HepG2 (cell line): ENCODE measurements at regions not wholly inside any gene's neighbourhood (a gene's known extent, or its start where the extent isn't known, plus 50 kb on each side); places are given as distances from the start of the nearest gene placed in this dataset.

Experiments used
- ATAC-seq: fragments of 200-7000 bp; cut with Tn5 transposase; 3 replicates; pipeline ENCODE4 v1.9.1; 2020; ENCODE audit warnings: mild to moderate bottlenecking, moderate library complexity
- BruUV-seq: library from RNA; stranded (reverse); fragments of 400-500 nt; replicated peaks from 2 replicates; lab custom pipeline; 2021; lab: Mats Ljungman, UMichigan
- CTCF ChIA-PET: fragments of 300-600 bp; formaldehyde crosslinking; extraction: SDS; loops from one replicate; lab custom pipeline; 2021; ENCODE audit warnings: low total read pairs, inconsistent platforms, low intra/inter-chr PET ratio; lab: Yijun Ruan, JAX
- POLR2A ChIA-PET: fragments of 350-600 bp; sonication (Branson Sonifier 250); formaldehyde crosslinking; loops from one replicate; lab custom pipeline; 2020; ENCODE audit warnings: antibody characterized with exemption, inconsistent platforms; lab: Yijun Ruan, JAX
- DNase-seq: peaks from one replicate; pipeline ENCODE4 v3.0.0-alpha.2; 2015; ENCODE audit warnings: low spot score
- FAIRE-seq: peaks from 3 replicates; lab custom pipeline; 2011; peaks lifted over from hg19 to GRCh38; lab: Jason Lieb, UNC
- H2AFZ ChIP-seq: one replicate; pipeline ENCODE4 v1.6.1; 2011; ENCODE audit warnings: low read length, inconsistent platforms
- H3K27ac ChIP-seq: fragments of 300-600 bp; 3 replicates; pipeline ENCODE4 v1.8.0; 2011; ENCODE audit warnings: mixed run types, mild to moderate bottlenecking, mixed read lengths, low read length, inconsistent platforms; ENCODE audit not compliant: insufficient read depth; ENCODE audit errors: extremely low read length
- H3K27me3 ChIP-seq, 2 experiments: fragments of 200-600 bp in 1 of 2; 2 replicates in 1 of 2; 3 replicates in 1 of 2; pipeline versions ENCODE4 v1.6.0 to v1.8.0; 2011; ENCODE audit warnings: low read length in 2 of 2, mild to moderate bottlenecking in 2 of 2, moderate library complexity in 2 of 2, inconsistent platforms in 1 of 2; ENCODE audit not compliant: insufficient read depth in 2 of 2, control insufficient read depth in 1 of 2
- H3K36me3 ChIP-seq, 2 experiments: fragments of 200-600 bp in 1 of 2; replicated peaks in 1 of 2; 2 replicates in 1 of 2; 3 replicates in 1 of 2; pipeline versions ENCODE4 v1.5.1 to v1.8.0; 2011; ENCODE audit warnings: low read length in 2 of 2, inconsistent platforms in 1 of 2; ENCODE audit not compliant: insufficient read depth in 2 of 2, control insufficient read depth in 1 of 2
- H3K4me1 ChIP-seq: 2 replicates; pipeline ENCODE4 v1.5.1; 2012; ENCODE audit warnings: low read length, inconsistent platforms; ENCODE audit not compliant: insufficient read depth
- H3K4me2 ChIP-seq: 2 replicates; pipeline ENCODE4 v1.6.0; 2011; ENCODE audit warnings: low read depth, low read length, inconsistent platforms
- H3K4me3 ChIP-seq, 3 experiments: fragments of 200-600 bp in 1 of 3; sonication (generic), shearing (Covaris generic) in 1 of 3; replicated peaks in 1 of 3; 2 replicates each; pipeline ENCODE4 v1.5.1; 2011 to 2016; ENCODE audit warnings: low read length in 3 of 3, inconsistent platforms in 2 of 3, low read depth in 2 of 3, mild to moderate bottlenecking in 2 of 3, control low read depth in 1 of 3, mixed read lengths in 1 of 3; ENCODE audit not compliant: insufficient read depth in 1 of 3
- H3K79me2 ChIP-seq: one replicate; pipeline ENCODE4 v1.6.1; 2011; ENCODE audit warnings: low read length, inconsistent platforms; ENCODE audit not compliant: insufficient read depth
- H3K9ac ChIP-seq: 2 replicates; pipeline ENCODE4 v1.6.0; 2011; ENCODE audit warnings: mild to moderate bottlenecking, low read depth, low read length, inconsistent platforms; ENCODE audit not compliant: insufficient read depth
- H3K9me3 ChIP-seq: 2 replicates; pipeline ENCODE4 v1.5.1; 2012; ENCODE audit warnings: mild to moderate bottlenecking, low read length
- H4K20me1 ChIP-seq: 2 replicates; pipeline ENCODE4 v1.6.0; 2011; ENCODE audit warnings: inconsistent platforms, mild to moderate bottlenecking, low read length, moderate library complexity; ENCODE audit not compliant: insufficient read depth
- FOXA1 ChIP-seq, 2 experiments: fragments of 450-650 bp in 1 of 2; sonication (generic) in 1 of 2; formaldehyde crosslinking in 1 of 2; IDR thresholded peaks; 2 replicates each; pipeline versions ENCODE4 v1.4.0 to v1.6.1; 2016 to 2020; ENCODE audit warnings: missing genetic modification reagents in 1 of 2
- FOXM1 ChIP-seq: sonication (generic); formaldehyde crosslinking; IDR thresholded peaks from 2 replicates; pipeline ENCODE4 v1.5.0; 2020; ENCODE audit warnings: missing genetic modification reagents
- GABPB1 ChIP-seq: IDR thresholded peaks from 2 replicates; pipeline ENCODE4 v1.6.1; 2016; ENCODE audit warnings: mild to moderate bottlenecking, missing genetic modification reagents, moderate library complexity, missing compliant biosample characterization
- MEIS1 ChIP-seq: sonication (generic); formaldehyde crosslinking; IDR thresholded peaks from 2 replicates; pipeline ENCODE4 v1.9.0; 2021; ENCODE audit warnings: mild to moderate bottlenecking, missing genetic modification reagents, moderate library complexity, borderline replicate concordance
- ZNF678 ChIP-seq: sonication (generic); formaldehyde crosslinking; IDR thresholded peaks from 2 replicates; pipeline ENCODE4 v1.4.0; 2020; ENCODE audit warnings: mild to moderate bottlenecking, missing genetic modification reagents
- WGBS: methylation state at CpG from one replicate; pipeline ENCODE4 v1.1.6; 2017; ENCODE audit warnings: low lambda C conversion rate; 5-methylcytosine and 5-hydroxymethylcytosine counted together
- in situ Hi-C: cut with HindIII; loops from 2 replicates; pipeline ENCODE4 v1.10.0; 2017; ENCODE audit warnings: low pct_unique_long_range_greater_than_20kb; ENCODE audit not compliant: extremely low pct_ligation_motif_present
- intact Hi-C: fragments of 100-400 bp; cut with micrococcal nuclease; formaldehyde crosslinking; loops from one replicate; pipeline ENCODE4 v1.10.0; 2022; ENCODE audit not compliant: unreplicated experiment
- TF ChIP-seq, protein P1 (sequence below), 2 experiments: sonication (generic) in 1 of 2; formaldehyde crosslinking in 1 of 2; IDR thresholded peaks; 2 replicates each; pipeline versions ENCODE4 v1.6.1 to v1.9.0; 2014 to 2022; ENCODE audit warnings: antibody characterized with exemption in 1 of 2, borderline replicate concordance in 1 of 2, inconsistent platforms in 1 of 2, low read depth in 1 of 2, missing genetic modification reagents in 1 of 2
- TF ChIP-seq, protein P2 (sequence below): sonication (generic); formaldehyde crosslinking; IDR thresholded peaks from 2 replicates; pipeline ENCODE4 v1.8.0; 2022; ENCODE audit warnings: mild to moderate bottlenecking, missing genetic modification reagents, borderline replicate concordance
- TF ChIP-seq, protein P3 (sequence below), 2 experiments: sonication (generic) in 1 of 2; formaldehyde crosslinking in 1 of 2; IDR thresholded peaks; 2 replicates each; pipeline versions ENCODE4 v1.4.0 to v1.6.1; 2018 to 2020; ENCODE audit warnings: missing genetic modification reagents in 2 of 2, borderline replicate concordance in 1 of 2, low read depth in 1 of 2, mild to moderate bottlenecking in 1 of 2, missing biosample characterization in 1 of 2

DNA sequence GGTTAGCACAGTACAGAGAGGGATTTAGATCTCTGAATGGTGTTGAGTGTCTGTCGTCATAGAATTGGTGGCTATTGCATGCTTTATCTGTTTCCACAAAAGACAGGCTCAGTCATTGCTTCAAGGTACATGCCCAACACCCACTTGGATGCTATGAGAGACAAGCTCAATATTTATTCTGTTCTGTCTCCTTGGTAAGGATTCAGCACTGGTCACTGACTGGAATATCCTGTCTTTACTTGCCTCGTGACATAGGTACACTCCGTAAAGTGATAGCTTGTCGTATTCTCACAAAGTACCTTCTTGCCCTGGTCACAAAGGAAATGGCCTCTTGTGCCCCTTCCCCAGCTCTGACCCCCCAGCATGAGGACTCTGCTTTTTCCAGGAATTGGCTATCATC, 72.8 kb upstream of the CTNNB1 start (continued):
- TF ChIP-seq, protein P1, sequence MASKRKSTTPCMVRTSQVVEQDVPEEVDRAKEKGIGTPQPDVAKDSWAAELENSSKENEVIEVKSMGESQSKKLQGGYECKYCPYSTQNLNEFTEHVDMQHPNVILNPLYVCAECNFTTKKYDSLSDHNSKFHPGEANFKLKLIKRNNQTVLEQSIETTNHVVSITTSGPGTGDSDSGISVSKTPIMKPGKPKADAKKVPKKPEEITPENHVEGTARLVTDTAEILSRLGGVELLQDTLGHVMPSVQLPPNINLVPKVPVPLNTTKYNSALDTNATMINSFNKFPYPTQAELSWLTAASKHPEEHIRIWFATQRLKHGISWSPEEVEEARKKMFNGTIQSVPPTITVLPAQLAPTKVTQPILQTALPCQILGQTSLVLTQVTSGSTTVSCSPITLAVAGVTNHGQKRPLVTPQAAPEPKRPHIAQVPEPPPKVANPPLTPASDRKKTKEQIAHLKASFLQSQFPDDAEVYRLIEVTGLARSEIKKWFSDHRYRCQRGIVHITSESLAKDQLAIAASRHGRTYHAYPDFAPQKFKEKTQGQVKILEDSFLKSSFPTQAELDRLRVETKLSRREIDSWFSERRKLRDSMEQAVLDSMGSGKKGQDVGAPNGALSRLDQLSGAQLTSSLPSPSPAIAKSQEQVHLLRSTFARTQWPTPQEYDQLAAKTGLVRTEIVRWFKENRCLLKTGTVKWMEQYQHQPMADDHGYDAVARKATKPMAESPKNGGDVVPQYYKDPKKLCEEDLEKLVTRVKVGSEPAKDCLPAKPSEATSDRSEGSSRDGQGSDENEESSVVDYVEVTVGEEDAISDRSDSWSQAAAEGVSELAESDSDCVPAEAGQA (IDR thresholded peaks at IDR 0.05; ENCODE audit: low read depth): no peak
- TF ChIP-seq, protein P1 (CRISPR knock-in tag; IDR thresholded peaks at IDR 0.05; ENCODE audit: borderline replicate concordance): no peak
- TF ChIP-seq ZNF678 (CRISPR knock-in tag) (no peak), FOXA1 (IDR thresholded peaks at IDR 0.05) (no peak), FOXA1 (CRISPR knock-in tag; IDR thresholded peaks at IDR 0.05) (no peak)

DNA sequence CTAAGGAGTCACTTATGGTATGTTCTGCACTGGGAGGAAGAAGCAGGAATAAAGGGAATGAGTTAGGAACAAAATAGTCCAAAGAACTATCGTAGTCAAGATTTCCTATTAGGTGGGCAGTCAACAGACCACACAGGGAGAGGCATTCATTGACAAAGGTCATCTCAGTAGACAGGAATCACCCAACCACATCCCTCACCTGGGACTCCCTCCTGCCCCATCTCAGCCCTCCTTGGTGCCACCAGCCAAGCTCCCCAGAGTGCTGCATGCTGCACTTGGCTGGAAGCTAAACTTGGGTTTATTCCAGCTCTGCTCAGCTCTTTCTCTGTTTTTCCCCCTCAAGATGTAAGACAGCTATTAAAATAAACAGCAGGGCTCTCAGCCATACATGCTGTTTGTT, 72.3 kb upstream of the CTNNB1 start:
- ATAC-seq (no peak), FAIRE-seq (no peak), DNase-seq (no peak)
- H3K27me3 ChIP-seq: peaks cover 0 to 3% of the 10 kb centered on the region in 2 experiments; a peak in 2 of 5 replicates
- peaks cover 17% of the 10 kb centered on the region for H3K9me3 ChIP-seq
- H3K4me1 ChIP-seq: no peaks in the 10 kb centered on the region
- ChIA-PET POLR2A (no interaction called here), CTCF (no interaction called here)
- H3K4me3 ChIP-seq: no peak overlapping the region
- H3K36me3 ChIP-seq: no peaks in the 10 kb centered on the region
- no peak overlapping the region for H3K9ac ChIP-seq
- in situ Hi-C loops (no loop called here), intact Hi-C loops (no loop called here)
- 40% methylated on average over 1 of the region's 1 CpG for WGBS
- H3K79me2 ChIP-seq: no peaks in the 10 kb centered on the region
- no peak overlapping the region for H3K4me2 ChIP-seq
- TF ChIP-seq MEIS1 (no peak), FOXM1 (CRISPR knock-in tag) (no peak), GABPB1 (CRISPR knock-in tag) (no peak)
- TF ChIP-seq, protein P2, sequence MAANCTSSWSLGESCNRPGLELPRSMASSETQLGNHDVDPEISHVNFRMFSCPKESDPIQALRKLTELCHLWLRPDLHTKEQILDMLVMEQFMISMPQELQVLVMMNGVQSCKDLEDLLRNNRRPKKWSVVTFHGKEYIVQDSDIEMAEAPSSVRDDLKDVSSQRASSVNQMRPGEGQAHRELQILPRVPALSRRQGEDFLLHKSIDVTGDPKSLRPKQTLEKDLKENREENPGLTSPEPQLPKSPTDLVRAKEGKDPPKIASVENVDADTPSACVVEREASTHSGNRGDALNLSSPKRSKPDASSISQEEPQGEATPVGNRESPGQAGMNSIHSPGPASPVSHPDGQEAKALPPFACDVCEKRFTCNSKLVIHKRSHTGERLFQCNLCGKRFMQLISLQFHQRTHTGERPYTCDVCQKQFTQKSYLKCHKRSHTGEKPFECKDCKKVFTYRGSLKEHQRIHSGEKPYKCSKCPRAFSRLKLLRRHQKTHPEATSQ (CRISPR knock-in tag): no peak
- TF ChIP-seq, protein P3, sequence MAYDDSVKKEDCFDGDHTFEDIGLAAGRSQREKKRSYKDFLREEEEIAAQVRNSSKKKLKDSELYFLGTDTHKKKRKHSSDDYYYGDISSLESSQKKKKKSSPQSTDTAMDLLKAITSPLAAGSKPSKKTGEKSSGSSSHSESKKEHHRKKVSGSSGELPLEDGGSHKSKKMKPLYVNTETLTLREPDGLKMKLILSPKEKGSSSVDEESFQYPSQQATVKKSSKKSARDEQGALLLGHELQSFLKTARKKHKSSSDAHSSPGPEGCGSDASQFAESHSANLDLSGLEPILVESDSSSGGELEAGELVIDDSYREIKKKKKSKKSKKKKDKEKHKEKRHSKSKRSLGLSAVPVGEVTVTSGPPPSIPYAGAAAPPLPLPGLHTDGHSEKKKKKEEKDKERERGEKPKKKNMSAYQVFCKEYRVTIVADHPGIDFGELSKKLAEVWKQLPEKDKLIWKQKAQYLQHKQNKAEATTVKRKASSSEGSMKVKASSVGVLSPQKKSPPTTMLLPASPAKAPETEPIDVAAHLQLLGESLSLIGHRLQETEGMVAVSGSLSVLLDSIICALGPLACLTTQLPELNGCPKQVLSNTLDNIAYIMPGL (CRISPR knock-in tag; IDR thresholded peaks at IDR 0.05; ENCODE audit: borderline replicate concordance in 1 of 2, low read depth in 1 of 2): no peak
- no peak overlapping the region for H2AFZ ChIP-seq
- no TSS peak for BruUV-seq
- no peaks in the 10 kb centered on the region for H4K20me1 ChIP-seq
- no peak overlapping the region for H3K27ac ChIP-seq
